ENCODE measurements at regions not wholly inside any gene's neighbourhood (a gene's known extent, or its start where the extent isn't known, plus 50 kb on each side); places are given as distances from the start of the nearest gene placed in this dataset.

DNA sequence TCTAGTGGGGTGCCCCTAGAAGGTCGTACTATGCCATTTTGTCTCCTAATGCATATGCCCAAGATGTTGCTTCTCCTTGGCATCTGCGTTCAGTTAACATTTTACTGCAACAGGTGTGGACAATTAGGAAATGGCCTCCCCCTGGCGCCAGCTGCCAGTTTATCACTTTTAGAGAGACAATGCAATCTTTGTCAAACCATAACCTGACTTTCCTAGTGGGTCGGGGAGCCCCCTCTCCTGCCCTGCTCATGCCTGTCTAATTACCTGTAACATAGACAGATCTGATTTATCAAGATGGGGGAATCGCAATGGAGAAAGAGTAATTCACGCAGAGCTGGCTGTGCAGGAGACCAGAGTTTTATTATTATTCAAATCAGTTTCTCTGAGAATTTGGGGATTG is 353.7 kb upstream of the SGO1 start:
- WGBS, 2 experiments (ENCODE audit: insufficient coverage in 1 of 2, insufficient read length in 1 of 2) = 73 to 80% methylated on average over 4 to 6 of the region's 6 CpGs
- no peak for DNase-seq
- Mint-ChIP-seq H3K9me3 (no peaks in the 10 kb centered on the region), H3K27ac (no peak overlapping the region), H3K36me3 (ENCODE audit: low read depth) (no peaks in the 10 kb centered on the region), H3K27me3 (ENCODE audit: insufficient read depth) (no peaks in the 10 kb centered on the region), H3K4me3 (no peak overlapping the region), H3K4me1 (no peaks in the 10 kb centered on the region)
- Histone ChIP-seq H3K9me3 (ENCODE audit: control insufficient read depth, low read length) (no peaks in the 10 kb centered on the region), H3K27ac (ENCODE audit: low read depth, low read length) (no peak overlapping the region), H3K9ac (ENCODE audit: extremely low read depth, low read length, poor library complexity, severe bottlenecking) (no peak overlapping the region), H3K4me1 (ENCODE audit: control insufficient read depth, insufficient read depth, low read length) (no peaks in the 10 kb centered on the region), H3K4me3 (ENCODE audit: low read length) (no peak overlapping the region), H3K27me3 (ENCODE audit: control insufficient read depth, insufficient read depth, low read length, poor library complexity, severe bottlenecking) (no peaks in the 10 kb centered on the region), H3K36me3 (ENCODE audit: control insufficient read depth, insufficient read depth, low read length) (no peaks in the 10 kb centered on the region)
- TF ChIP-seq CTCF (conservative IDR thresholded peaks at IDR 0.05) = no peak

- Histone ChIP-seq H3K36me3 (ENCODE audit: control insufficient read depth, insufficient read depth, low read length) (no peaks in the 10 kb centered on the region), H3K27me3 (ENCODE audit: control insufficient read depth, insufficient read depth, low read length, poor library complexity, severe bottlenecking) (no peaks in the 10 kb centered on the region), H3K4me3 (ENCODE audit: low read length) (no peak overlapping the region), H3K27ac (ENCODE audit: low read depth, low read length) (no peak overlapping the region), H3K9ac (ENCODE audit: extremely low read depth, low read length, poor library complexity, severe bottlenecking) (no peak overlapping the region), H3K9me3 (ENCODE audit: control insufficient read depth, low read length) (no peaks in the 10 kb centered on the region), H3K4me1 (ENCODE audit: control insufficient read depth, insufficient read depth, low read length) (no peaks in the 10 kb centered on the region)
- no peaks in the 10 kb centered on the region for H3K9me3 Mint-ChIP-seq
- no peak overlapping the region for H3K4me3 Mint-ChIP-seq
- no peaks in the 10 kb centered on the region for H3K4me1 Mint-ChIP-seq
- no peaks in the 10 kb centered on the region for H3K27me3 Mint-ChIP-seq (ENCODE audit: insufficient read depth)
- no peaks in the 10 kb centered on the region for H3K36me3 Mint-ChIP-seq (ENCODE audit: low read depth)
- no peak overlapping the region for H3K27ac Mint-ChIP-seq
- WGBS, 2 experiments (ENCODE audit: insufficient coverage in 1 of 2, insufficient read length in 1 of 2) = 87% methylated on average over 3 of the region's 3 CpGs
- TF ChIP-seq CTCF (conservative IDR thresholded peaks at IDR 0.05) = no peak
- DNase-seq = no peak
Observed at GRCh38 chr3:20537234-20537633, 351.2 kb upstream of the SGO1 start.

DNA sequence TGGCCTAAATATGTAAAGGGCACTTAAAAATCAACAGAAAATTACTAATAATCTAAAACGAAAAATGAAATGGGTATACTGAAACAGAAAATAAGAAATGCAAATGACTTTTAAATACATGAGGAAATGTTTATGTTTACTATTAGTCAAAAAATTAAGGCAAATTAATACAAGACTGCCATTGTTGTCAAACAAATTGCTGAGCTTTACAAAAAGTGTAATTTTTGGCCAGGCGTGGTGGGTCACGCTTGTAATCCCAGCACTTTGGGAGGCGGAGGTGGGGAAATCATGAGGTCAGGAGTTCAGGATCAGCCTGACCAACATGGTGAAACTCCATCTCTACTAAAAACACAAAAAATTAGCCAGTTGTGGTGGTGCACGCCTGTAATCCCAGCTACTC is 343.9 kb upstream of the SGO1 start:
- Mint-ChIP-seq H3K36me3 (ENCODE audit: low read depth) (no peaks in the 10 kb centered on the region), H3K4me1 (peaks cover 9% of the 10 kb centered on the region), H3K27me3 (ENCODE audit: insufficient read depth) (no peaks in the 10 kb centered on the region), H3K27ac (no peak overlapping the region), H3K4me3 (no peak overlapping the region), H3K9me3 (no peaks in the 10 kb centered on the region)
- H3K9ac ChIP-seq (ENCODE audit: extremely low read depth, low read length, poor library complexity, severe bottlenecking) = no peak overlapping the region
- H3K4me1 ChIP-seq (ENCODE audit: control insufficient read depth, insufficient read depth, low read length) = peaks cover 8% of the 10 kb centered on the region
- no peaks in the 10 kb centered on the region for H3K27me3 ChIP-seq (ENCODE audit: control insufficient read depth, insufficient read depth, low read length, poor library complexity, severe bottlenecking)
- no peaks in the 10 kb centered on the region for H3K36me3 ChIP-seq (ENCODE audit: control insufficient read depth, insufficient read depth, low read length)
- no peaks in the 10 kb centered on the region for H3K9me3 ChIP-seq (ENCODE audit: control insufficient read depth, low read length)
- no peak for DNase-seq
- H3K27ac ChIP-seq (ENCODE audit: low read depth, low read length) = no peak overlapping the region
- no peak for TF ChIP-seq CTCF (conservative IDR thresholded peaks at IDR 0.05)
- WGBS, 2 experiments (ENCODE audit: insufficient coverage in 1 of 2, insufficient read length in 1 of 2) = 82 to 96% methylated on average over 4 of the region's 5 CpGs
- H3K4me3 ChIP-seq (ENCODE audit: low read length) = no peak overlapping the region

Data from endodermal cell (in vitro differentiated cells).